ENCODE measurements at regions not wholly inside any gene's neighbourhood (a gene's known extent, or its start where the extent isn't known, plus 50 kb on each side); places are given as distances from the start of the nearest gene placed in this dataset.

DNA sequence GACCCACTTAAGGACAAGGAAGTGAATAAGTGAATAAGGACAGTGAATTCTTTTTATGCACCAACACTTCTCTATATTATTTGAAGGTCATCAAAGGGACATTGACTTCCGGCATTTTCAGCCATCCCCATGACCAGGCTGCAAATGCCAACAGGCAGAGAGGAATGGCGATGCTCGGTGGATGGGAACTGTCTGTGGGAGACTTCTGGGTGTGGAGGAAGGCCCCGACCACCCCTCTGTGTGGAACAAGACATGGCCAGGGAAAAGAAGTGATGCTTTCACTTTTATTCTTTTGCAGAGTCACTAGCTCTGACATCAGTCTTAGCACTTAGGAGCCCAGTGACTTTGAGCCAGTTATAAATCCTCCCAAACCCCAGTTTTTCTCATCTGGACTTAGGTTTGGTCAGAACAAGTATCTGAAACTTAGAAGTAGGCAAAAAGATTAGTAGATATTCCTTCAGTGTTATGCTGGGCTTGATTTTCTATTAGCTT, 84.5 kb downstream of the KBTBD8 start:
- peaks cover 13% of the 10 kb centered on the region in 2 donors for H3K4me1 ChIP-seq (ENCODE audit: control insufficient read depth in 2 of 2, insufficient read depth in 2 of 2, low read length in 2 of 2)
- H3K9me3 ChIP-seq (ENCODE audit: control extremely low read depth in 1 of 3, control insufficient read depth in 2 of 3, insufficient read depth in 1 of 3, low read length in 2 of 3): peaks cover 3 to 20% (median 16%) of the 10 kb centered on the region in 3 donors
- H3K27ac Mint-ChIP-seq: no peak overlapping the region
- no peaks in the 10 kb centered on the region for H3K79me2 ChIP-seq (ENCODE audit: control insufficient read depth, insufficient read depth, low read length)
- ATAC-seq (ENCODE audit: low read depth) (no peak), DNase-seq (no peak)
- H3K9ac ChIP-seq (ENCODE audit: low read length): no peak overlapping the region
- H3K27me3 Mint-ChIP-seq: no peaks in the 10 kb centered on the region
- ChIA-PET CTCF (interaction anchor here (1.5 kb wide), 1 partner anchor 31 kb away, joined by 8 read pairs; no protein-coding TSS in a partner anchor), POLR2A (no interaction called here)
- H2AFZ ChIP-seq (ENCODE audit: insufficient read depth, low read depth, low read length, poor library complexity, severe bottlenecking): peak overlapping the region; percentile 10
- H3K4me3 Mint-ChIP-seq: peak overlapping the region; percentile 21
- H4K20me1 ChIP-seq (ENCODE audit: control insufficient read depth, insufficient read depth, low read length, poor library complexity, severe bottlenecking): no peaks in the 10 kb centered on the region
- H3K4me2 ChIP-seq (replicated peaks; ENCODE audit: low read depth, low read length, poor library complexity, severe bottlenecking): no peak overlapping the region
- peaks cover 15% of the 10 kb centered on the region for H3K9me3 Mint-ChIP-seq (ENCODE audit: insufficient read depth)
- H3K27me3 ChIP-seq (replicated peaks in 1 of 4; ENCODE audit: control extremely low read depth in 1 of 4, control insufficient read depth in 3 of 4, insufficient read depth in 4 of 4, low read length in 3 of 4): no peaks in the 10 kb centered on the region
- WGBS (ENCODE audit: insufficient coverage): 97% methylated on average over 4 of the region's 4 CpGs
- peak overlapping the region in 1 of 5 experiments; percentile 43 for H3K4me3 ChIP-seq (ENCODE audit: control extremely low read depth in 1 of 5, extremely low read depth in 1 of 5, insufficient read depth in 1 of 5, low read depth in 2 of 5, low read length in 4 of 5)
- no peak for TF ChIP-seq EZH2 (IDR thresholded peaks at IDR 0.05; ENCODE audit: borderline replicate concordance, insufficient read depth, low read depth, low read length, poor library complexity, severe bottlenecking)
- TF ChIP-seq, protein P1, sequence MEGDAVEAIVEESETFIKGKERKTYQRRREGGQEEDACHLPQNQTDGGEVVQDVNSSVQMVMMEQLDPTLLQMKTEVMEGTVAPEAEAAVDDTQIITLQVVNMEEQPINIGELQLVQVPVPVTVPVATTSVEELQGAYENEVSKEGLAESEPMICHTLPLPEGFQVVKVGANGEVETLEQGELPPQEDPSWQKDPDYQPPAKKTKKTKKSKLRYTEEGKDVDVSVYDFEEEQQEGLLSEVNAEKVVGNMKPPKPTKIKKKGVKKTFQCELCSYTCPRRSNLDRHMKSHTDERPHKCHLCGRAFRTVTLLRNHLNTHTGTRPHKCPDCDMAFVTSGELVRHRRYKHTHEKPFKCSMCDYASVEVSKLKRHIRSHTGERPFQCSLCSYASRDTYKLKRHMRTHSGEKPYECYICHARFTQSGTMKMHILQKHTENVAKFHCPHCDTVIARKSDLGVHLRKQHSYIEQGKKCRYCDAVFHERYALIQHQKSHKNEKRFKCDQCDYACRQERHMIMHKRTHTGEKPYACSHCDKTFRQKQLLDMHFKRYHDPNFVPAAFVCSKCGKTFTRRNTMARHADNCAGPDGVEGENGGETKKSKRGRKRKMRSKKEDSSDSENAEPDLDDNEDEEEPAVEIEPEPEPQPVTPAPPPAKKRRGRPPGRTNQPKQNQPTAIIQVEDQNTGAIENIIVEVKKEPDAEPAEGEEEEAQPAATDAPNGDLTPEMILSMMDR (IDR thresholded peaks at IDR 0.05): no peak
- peaks cover 14% of the 10 kb centered on the region for H3K4me1 Mint-ChIP-seq
- H3K27ac ChIP-seq (ENCODE audit: low read length in 2 of 2): no peak overlapping the region
- H3K36me3 ChIP-seq (replicated peaks in 1 of 2; ENCODE audit: control extremely low read depth in 1 of 2, control insufficient read depth in 1 of 2, extremely low read depth in 1 of 2, insufficient read depth in 2 of 2, low read length in 1 of 2): no peaks in the 10 kb centered on the region
- intact Hi-C loops (cut with micrococcal nuclease): no loop called here

DNA sequence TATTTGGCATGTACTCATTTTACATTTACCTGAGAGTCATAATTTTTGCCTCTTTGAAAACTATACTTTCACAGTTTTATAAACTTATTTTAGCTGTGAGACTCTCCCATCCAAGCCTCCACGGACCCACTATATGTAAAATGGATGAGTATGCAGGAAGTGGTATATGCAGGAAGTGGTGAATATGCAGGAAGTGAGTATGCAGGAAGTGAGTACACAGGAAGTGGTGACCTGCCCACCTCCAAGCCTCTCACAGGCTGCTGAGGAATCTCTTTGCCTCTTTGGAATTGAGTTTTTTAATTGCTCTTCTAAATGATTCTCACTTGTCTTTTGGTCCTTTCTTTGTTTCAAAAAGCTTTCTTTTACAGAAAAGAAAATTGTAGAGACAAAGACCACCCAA, 85.2 kb downstream of the KBTBD8 start:
- Histone ChIP-seq H2AFZ (ENCODE audit: insufficient read depth, low read depth, low read length, poor library complexity, severe bottlenecking) (peak overlapping the region; percentile 10), H3K4me3 (ENCODE audit: control extremely low read depth in 1 of 5, extremely low read depth in 1 of 5, insufficient read depth in 1 of 5, low read depth in 2 of 5, low read length in 4 of 5) (peak overlapping the region in 2 of 5 experiments; percentile 3 to 43), H3K9ac (ENCODE audit: low read length) (peak overlapping the region; percentile 28), H4K20me1 (ENCODE audit: control insufficient read depth, insufficient read depth, low read length, poor library complexity, severe bottlenecking) (no peaks in the 10 kb centered on the region), H3K4me2 (replicated peaks; ENCODE audit: low read depth, low read length, poor library complexity, severe bottlenecking) (peak overlapping the region; percentile 39), H3K9me3 (ENCODE audit: control extremely low read depth in 1 of 3, control insufficient read depth in 2 of 3, insufficient read depth in 1 of 3, low read length in 2 of 3) (peaks cover 3 to 20% (median 16%) of the 10 kb centered on the region in 3 donors), H3K27ac (ENCODE audit: low read length in 2 of 2) (no peak overlapping the region), H3K4me1 (ENCODE audit: control insufficient read depth in 2 of 2, insufficient read depth in 2 of 2, low read length in 2 of 2) (peaks cover 13% of the 10 kb centered on the region in 2 donors), H3K79me2 (ENCODE audit: control insufficient read depth, insufficient read depth, low read length) (no peaks in the 10 kb centered on the region), H3K27me3 (replicated peaks in 1 of 4; ENCODE audit: control extremely low read depth in 1 of 4, control insufficient read depth in 3 of 4, insufficient read depth in 4 of 4, low read length in 3 of 4) (no peaks in the 10 kb centered on the region), H3K36me3 (replicated peaks in 1 of 2; ENCODE audit: control extremely low read depth in 1 of 2, control insufficient read depth in 1 of 2, extremely low read depth in 1 of 2, insufficient read depth in 2 of 2, low read length in 1 of 2) (no peaks in the 10 kb centered on the region)
- DNase-seq (peak; percentile 18), ATAC-seq (ENCODE audit: low read depth) (peak; percentile 36)
- TF ChIP-seq, protein P1 (IDR thresholded peaks at IDR 0.05): no peak
- TF ChIP-seq EZH2 (IDR thresholded peaks at IDR 0.05; ENCODE audit: borderline replicate concordance, insufficient read depth, low read depth, low read length, poor library complexity, severe bottlenecking): no peak
- 0% methylated on average over 1 of the region's 1 CpG for WGBS (ENCODE audit: insufficient coverage)
- intact Hi-C loops (cut with micrococcal nuclease): no loop called here
- Mint-ChIP-seq H3K27me3 (no peaks in the 10 kb centered on the region), H3K27ac (peak overlapping the region; percentile 54), H3K4me1 (peaks cover 14% of the 10 kb centered on the region), H3K4me3 (peak overlapping the region; percentile 57), H3K9me3 (ENCODE audit: insufficient read depth) (peaks cover 17% of the 10 kb centered on the region)
- ChIA-PET CTCF (interaction anchor here (1.5 kb wide), 1 partner anchor 30 kb away, joined by 8 read pairs; no protein-coding TSS in a partner anchor), POLR2A (no interaction called here)
